NCI-H2171 (cell line): ENCODE measurements at regions not wholly inside any gene's neighbourhood (a gene's known extent, or its start where the extent isn't known, plus 50 kb on each side); places are given as distances from the start of the nearest gene placed in this dataset.
"Not testable (repeated sequence)": the region's sequence is repeated elsewhere in the genome, so short reads cannot be mapped to it uniquely, and the experiment has no call there.

Experiments used
- DNase-seq: peaks from one replicate; lab custom pipeline; 2025; lab: John Stamatoyannopoulos, UW

- no peak for DNase-seq
Observed at GRCh38 chr3:132084982-132085381, 50.2 kb upstream of the CPNE4 start.

DNA sequence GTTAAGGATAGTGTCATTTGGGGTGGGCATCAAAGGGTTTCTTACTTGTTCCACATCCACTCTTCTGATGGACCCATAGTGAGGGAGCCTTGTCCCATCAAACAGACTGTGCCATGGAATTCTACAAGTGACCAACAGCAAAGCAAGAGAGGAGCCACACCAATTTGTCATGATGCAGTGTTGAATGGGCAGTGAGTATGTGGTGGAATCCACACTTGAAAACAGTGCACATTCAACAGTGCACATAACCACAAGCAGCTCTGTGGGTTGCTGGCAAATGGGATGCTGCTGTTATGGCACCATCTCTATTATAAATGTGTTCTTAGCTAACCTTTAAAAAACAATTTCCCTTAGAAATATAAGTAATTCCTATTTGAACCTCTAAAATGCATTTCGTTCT lies 52.5 kb upstream of the CPNE4 start:
- DNase-seq, result no peak

DNA sequence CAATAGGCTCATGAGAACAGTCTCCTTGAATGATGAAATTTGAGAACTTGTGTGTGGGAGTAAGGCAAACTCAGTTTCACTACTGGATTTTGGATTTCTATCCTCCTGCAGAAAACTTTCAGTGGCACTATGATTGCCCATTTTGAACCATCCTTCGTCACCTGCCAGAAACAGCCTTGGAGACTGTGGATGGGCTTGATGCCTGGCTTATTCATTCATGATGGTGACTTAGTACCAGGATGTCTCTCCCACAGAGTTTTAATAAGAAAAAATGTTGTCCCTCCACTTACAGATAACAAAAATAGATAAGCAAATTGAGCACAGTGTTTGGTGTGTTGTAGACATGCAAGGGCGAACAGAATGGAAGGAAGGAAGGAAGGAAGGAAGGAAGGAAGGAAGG lies 53.5 kb upstream of the CPNE4 start:
- no peak for DNase-seq

GRCh38 chr3:132090921-132091320 lies 56.1 kb upstream of the CPNE4 start:
- DNase-seq, result no peak

- no peak for DNase-seq
Observed at GRCh38 chr3:132116601-132117000, 81.8 kb upstream of the CPNE4 start.

GRCh38 chr3:132117642-132118041 lies 82.8 kb upstream of the CPNE4 start:
- DNase-seq, result no peak

GRCh38 chr3:132119531-132119930 lies 84.7 kb upstream of the CPNE4 start:
- no peak for DNase-seq

DNA sequence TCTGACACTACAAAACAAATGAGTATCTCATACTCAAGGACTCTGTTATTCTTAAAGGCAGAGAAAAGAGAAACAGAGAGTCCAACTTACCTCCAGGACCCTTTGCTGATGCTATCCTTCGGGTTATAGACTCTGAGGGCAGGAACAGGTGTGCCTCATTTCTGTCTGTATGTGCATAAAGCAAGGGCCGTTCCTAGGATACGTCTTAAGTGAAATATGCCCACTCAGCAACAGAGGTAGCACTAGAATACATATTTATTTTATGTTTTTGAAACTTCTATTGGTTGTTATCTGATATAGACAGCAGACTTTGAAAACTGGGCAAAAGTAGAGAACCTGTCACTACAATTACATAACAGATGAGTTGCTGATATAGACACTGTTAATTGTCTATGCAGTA lies 89.3 kb upstream of the CPNE4 start:
- DNase-seq, result no peak

GRCh38 chr3:132124651-132125284 lies 90.0 kb upstream of the CPNE4 start:
- DNase-seq, result no peak

DNA sequence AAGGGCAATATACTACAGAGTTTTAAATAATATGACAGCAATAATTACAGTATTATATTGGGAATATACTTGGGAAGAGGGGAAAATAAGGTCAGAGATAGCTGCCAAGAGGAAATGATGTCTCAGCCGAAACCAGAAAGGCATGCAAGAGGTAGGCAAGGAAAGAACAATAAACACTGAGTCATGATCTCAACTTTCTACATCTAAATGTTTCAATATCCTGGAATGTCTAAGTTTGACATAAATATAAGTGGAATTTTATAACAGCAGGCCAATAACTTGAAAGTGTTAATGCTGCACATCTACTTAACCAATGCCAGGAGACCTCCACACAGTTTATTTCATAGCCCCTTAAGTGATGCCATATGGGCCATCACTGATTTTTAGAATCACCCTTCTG lies 99.8 kb upstream of the CPNE4 start:
- DNase-seq, result no peak

- no peak for DNase-seq
Observed at GRCh38 chr3:132135628-132136333, 101.0 kb upstream of the CPNE4 start.

DNA sequence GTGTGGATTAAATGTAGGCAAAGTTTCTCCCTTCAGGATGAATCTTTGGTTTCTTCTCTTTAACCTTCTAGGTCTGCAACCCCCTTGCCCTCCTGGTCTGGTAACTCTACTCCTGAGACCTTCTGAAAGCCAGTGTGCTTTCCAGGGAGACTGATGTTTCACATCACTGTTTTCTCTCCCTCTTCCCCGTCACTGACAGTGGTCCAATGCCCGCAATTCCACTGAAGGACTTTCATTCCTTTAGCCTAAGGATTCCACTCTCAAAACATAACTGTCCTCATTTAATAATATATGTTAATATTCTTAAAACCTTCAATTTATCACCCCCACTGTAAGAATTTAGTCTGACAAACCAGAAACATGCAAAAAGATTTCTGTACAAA lies 101.5 kb upstream of the CPNE4 start:
- no peak for DNase-seq

GRCh38 chr3:132136902-132137301 lies 102.1 kb upstream of the CPNE4 start:
- not testable (repeated sequence) for DNase-seq

GRCh38 chr3:132145833-132146232 lies 111.0 kb upstream of the CPNE4 start:
- DNase-seq, result no peak

GRCh38 chr3:132154619-132155018 lies 119.8 kb upstream of the CPNE4 start:
- DNase-seq, result no peak

DNA sequence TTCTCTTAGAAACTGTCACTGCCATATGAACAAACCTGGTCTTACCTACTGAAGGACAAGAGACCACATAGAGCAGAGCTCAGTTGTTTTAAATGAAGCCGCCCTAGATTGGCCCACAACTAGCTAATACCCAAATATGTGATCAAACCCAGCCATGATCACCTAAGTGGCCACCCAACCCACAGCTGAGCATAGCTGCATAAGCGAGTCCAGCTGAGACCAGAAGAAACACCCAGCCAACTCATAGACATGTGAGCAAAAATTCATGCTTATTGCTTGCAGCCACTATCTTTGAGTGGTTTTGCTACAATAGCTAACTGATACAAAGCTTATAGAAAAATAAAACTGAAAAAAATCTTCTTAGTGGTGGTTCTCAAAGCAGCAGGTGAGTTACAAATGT lies 124.3 kb upstream of the CPNE4 start:
- DNase-seq, result no peak

- no peak for DNase-seq
Observed at GRCh38 chr3:132160198-132160597, 125.4 kb upstream of the CPNE4 start.

- DNase-seq, result no peak
Observed at GRCh38 chr3:132161608-132162007, 126.8 kb upstream of the CPNE4 start.

- no peak for DNase-seq
Observed at GRCh38 chr3:132164469-132165092, 129.8 kb upstream of the CPNE4 start.

DNA sequence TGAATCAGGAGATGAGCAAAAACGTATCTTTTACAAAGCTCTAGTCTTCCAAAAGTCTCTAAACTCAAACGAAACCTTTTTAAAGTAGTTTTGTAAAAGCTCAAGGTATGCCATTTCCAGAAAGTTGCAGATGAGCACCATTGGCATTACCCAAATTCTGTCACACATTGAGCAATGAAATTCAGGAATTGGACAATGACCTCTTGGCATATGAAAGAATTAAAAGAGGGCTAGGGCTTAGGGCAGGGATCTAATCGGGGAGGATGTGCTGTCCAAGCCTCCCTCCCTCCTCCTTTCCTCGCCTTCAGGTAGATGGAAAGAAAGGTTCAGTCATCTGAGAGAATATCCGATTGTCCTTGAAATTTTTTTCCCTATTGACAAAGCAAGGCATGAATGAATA lies 133.1 kb upstream of the CPNE4 start:
- no peak for DNase-seq

GRCh38 chr3:132174500-132174899 lies 139.7 kb upstream of the CPNE4 start:
- no peak for DNase-seq

DNA sequence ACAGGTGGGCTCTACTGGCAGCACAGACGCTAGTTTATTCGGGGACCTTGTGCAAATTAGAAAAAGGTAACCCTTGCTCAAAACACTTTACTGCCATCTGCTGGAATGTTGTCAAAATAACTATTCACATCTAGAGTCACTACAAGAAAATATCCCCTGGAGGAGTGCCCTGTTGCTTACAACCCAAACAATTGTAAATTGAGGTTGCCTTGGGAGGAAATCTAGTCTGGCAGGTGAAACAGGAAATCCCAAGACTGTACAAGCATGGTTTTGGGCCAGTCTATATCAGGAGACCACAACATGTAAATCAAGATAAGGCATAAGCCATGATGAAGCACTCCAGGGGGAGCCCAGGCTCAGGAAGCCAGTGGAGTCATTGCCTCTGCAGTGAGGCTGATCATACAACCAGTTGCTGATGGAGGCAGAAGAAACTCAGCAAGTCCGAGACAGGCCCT lies 136.8 kb upstream of the ACP3 start:
- DNase-seq, result peak; percentile 2

- DNase-seq, result no peak
Observed at GRCh38 chr3:132183811-132184210, 133.4 kb upstream of the ACP3 start.

- DNase-seq, result no peak
Observed at GRCh38 chr3:132187746-132188145, 129.5 kb upstream of the ACP3 start.
